ENCODE measurements at regions not wholly inside any gene's neighbourhood (a gene's known extent, or its start where the extent isn't known, plus 50 kb on each side); places are given as distances from the start of the nearest gene placed in this dataset.

GRCh38 chr6:167564416-167565250 is 239.7 kb downstream of the TTLL2 start:
- no peak for TF ChIP-seq EZH2phosphoT487 (IDR thresholded peaks at IDR 0.05; ENCODE audit: borderline replicate concordance)
- DNase-seq (ENCODE audit: low read depth, low spot score) = no peak
- CTCF ChIA-PET = no interaction called here
- ATAC-seq = no peak
- H2AFZ ChIP-seq (ENCODE audit: low read depth, low read length, poor library complexity, severe bottlenecking) = no peak overlapping the region
- H4K20me1 ChIP-seq (ENCODE audit: insufficient read depth) = no peaks in the 10 kb centered on the region
- POLR2A ChIA-PET = no interaction called here
- no peaks in the 10 kb centered on the region for H3K79me2 ChIP-seq (ENCODE audit: insufficient read depth, low read length)
- RAD21 ChIA-PET (ENCODE audit: low non-redundant PET in 1 of 2, low total read pairs in 2 of 2, uncharacterized antibody in 2 of 2, unreplicated experiment in 2 of 2) = no interaction called here
- H3K27me3 ChIP-seq (ENCODE audit: insufficient read depth, low read length) = 0 out of 2 replicates have a peak, but pooled peaks cover 2% of the 10 kb centered on the region
- H3K36me3 ChIP-seq (ENCODE audit: control insufficient read depth in 1 of 2, insufficient read depth in 2 of 2, low read length in 2 of 2) = no peaks in the 10 kb centered on the region
- H3K9ac ChIP-seq (ENCODE audit: low read length) = no peak overlapping the region
- H3K4me2 ChIP-seq (ENCODE audit: low read length) = no peak overlapping the region
- BruUV-seq (replicated peaks) = no TSS peak
- no peak overlapping the region for H3K4me3 ChIP-seq (replicated peaks in 1 of 2; ENCODE audit: low read depth in 1 of 2, low read length in 2 of 2)
- peaks cover 0 to 7% of the 10 kb centered on the region in 2 experiments; a peak in 1 of 4 replicates for H3K4me1 ChIP-seq (ENCODE audit: control insufficient read depth in 1 of 2, insufficient read depth in 2 of 2, low read length in 2 of 2)
- intact Hi-C loops (cut with micrococcal nuclease) = no loop called here
- no peaks in the 10 kb centered on the region for H3K9me2 ChIP-seq (ENCODE audit: insufficient read depth)
- H3K27ac ChIP-seq (ENCODE audit: low read depth, low read length) = no peak overlapping the region
- H3K9me3 ChIP-seq (ENCODE audit: control insufficient read depth in 1 of 2, insufficient read depth in 1 of 2, low read depth in 1 of 2, low read length in 2 of 2) = no peaks in the 10 kb centered on the region

GRCh38 chr6:167565388-167565787 is 240.5 kb downstream of the TTLL2 start:
- Histone ChIP-seq H3K27ac (ENCODE audit: low read depth, low read length) (no peak overlapping the region), H4K20me1 (ENCODE audit: insufficient read depth) (no peaks in the 10 kb centered on the region), H3K79me2 (ENCODE audit: insufficient read depth, low read length) (no peaks in the 10 kb centered on the region), H3K9ac (ENCODE audit: low read length) (no peak overlapping the region), H2AFZ (ENCODE audit: low read depth, low read length, poor library complexity, severe bottlenecking) (no peak overlapping the region), H3K4me2 (ENCODE audit: low read length) (no peak overlapping the region), H3K4me3 (replicated peaks in 1 of 2; ENCODE audit: low read depth in 1 of 2, low read length in 2 of 2) (no peak overlapping the region), H3K9me2 (ENCODE audit: insufficient read depth) (no peaks in the 10 kb centered on the region), H3K36me3 (ENCODE audit: control insufficient read depth in 1 of 2, insufficient read depth in 2 of 2, low read length in 2 of 2) (no peaks in the 10 kb centered on the region), H3K27me3 (ENCODE audit: insufficient read depth, low read length) (0 out of 2 replicates have a peak, but pooled peaks cover 2% of the 10 kb centered on the region), H3K9me3 (ENCODE audit: control insufficient read depth in 1 of 2, insufficient read depth in 1 of 2, low read depth in 1 of 2, low read length in 2 of 2) (no peaks in the 10 kb centered on the region), H3K4me1 (ENCODE audit: control insufficient read depth in 1 of 2, insufficient read depth in 2 of 2, low read length in 2 of 2) (peaks cover 0 to 7% of the 10 kb centered on the region in 2 experiments; a peak in 1 of 4 replicates)
- RAD21 ChIA-PET (ENCODE audit: low non-redundant PET in 1 of 2, low total read pairs in 2 of 2, uncharacterized antibody in 2 of 2, unreplicated experiment in 2 of 2) = no interaction called here
- POLR2A ChIA-PET = no interaction called here
- intact Hi-C loops (cut with micrococcal nuclease) = no loop called here
- no TSS peak for BruUV-seq (replicated peaks)
- no peak for DNase-seq (ENCODE audit: low read depth, low spot score)
- CTCF ChIA-PET = no interaction called here
- no peak for ATAC-seq
- TF ChIP-seq ZNF274 (IDR thresholded peaks at IDR 0.05; ENCODE audit: low read depth, low read length) (no peak), EGR1 (IDR thresholded peaks at IDR 0.05; ENCODE audit: low read depth) (no peak), REST (IDR thresholded peaks at IDR 0.05; ENCODE audit: low read depth) (no peak), SP1 (IDR thresholded peaks at IDR 0.05; ENCODE audit: low read depth) (no peak), POLR2A (IDR thresholded peaks at IDR 0.05; ENCODE audit: borderline replicate concordance, extremely low read depth, insufficient read depth, insufficient read length) (no peak), CEBPB (IDR thresholded peaks at IDR 0.05; ENCODE audit: low read depth) (no peak), ELF1 (IDR thresholded peaks at IDR 0.05; ENCODE audit: borderline replicate concordance, low read depth) (no peak), JUND (IDR thresholded peaks at IDR 0.05) (no peak), CTCF (IDR thresholded peaks at IDR 0.05 in 2 of 3, conservative IDR thresholded peaks at IDR 0.05 in 1 of 3; ENCODE audit: borderline replicate concordance in 1 of 3, insufficient read depth in 1 of 3, low read depth in 2 of 3, low read length in 2 of 3) (no peak), FOSL1 (IDR thresholded peaks at IDR 0.05; ENCODE audit: low read depth) (no peak), SRF (IDR thresholded peaks at IDR 0.05; ENCODE audit: low read depth) (no peak), RAD21 (IDR thresholded peaks at IDR 0.05; ENCODE audit: low read depth) (no peak), MAX (IDR thresholded peaks at IDR 0.05) (no peak), ZFX (IDR thresholded peaks at IDR 0.05) (no peak), YY1 (IDR thresholded peaks at IDR 0.05; ENCODE audit: extremely low read depth, insufficient replicate concordance, low read depth, low read length) (no peak)

Measured in HCT116 (cell line).